HEK293 (cell line): ENCODE measurements at regions not wholly inside any gene's neighbourhood (a gene's known extent, or its start where the extent isn't known, plus 50 kb on each side); places are given as distances from the start of the nearest gene placed in this dataset.

Source experiments
- CTCF ChIA-PET: fragments of 350-600 bp; formaldehyde crosslinking; extraction: SDS; loops from one replicate; lab custom pipeline; 2021; ENCODE audit warnings: antibody characterized with exemption; lab: Yijun Ruan, JAX
- POLR2A ChIA-PET: fragments of 300-600 bp; formaldehyde crosslinking; extraction: SDS; loops from one replicate; lab custom pipeline; 2020; ENCODE audit warnings: antibody characterized with exemption, inconsistent platforms; lab: Yijun Ruan, JAX
- H3K27ac ChIP-seq: fragments of 200-500 bp; sonication (Bioruptor generic); 2 replicates; pipeline ENCODE4 v1.5.1; 2014; ENCODE audit warnings: low read depth, low read length, control low read depth, inconsistent platforms; ENCODE audit errors: extremely low read depth
- H3K36me3 ChIP-seq, 2 experiments: fragments of 200-500 bp in 1 of 2; sonication (Bioruptor generic) in 1 of 2; 1 replicate in 1 of 2; 2 replicates in 1 of 2; pipeline ENCODE4 v1.5.1; 2014 to 2017; ENCODE audit warnings: inconsistent platforms in 2 of 2, low read length in 2 of 2; ENCODE audit not compliant: control insufficient read depth in 2 of 2, insufficient read depth in 1 of 2
- H3K4me1 ChIP-seq: fragments of 200-500 bp; sonication (Bioruptor generic); 2 replicates; pipeline ENCODE4 v1.5.1; 2014; ENCODE audit warnings: mild to moderate bottlenecking, low read length, inconsistent platforms; ENCODE audit not compliant: control insufficient read depth, insufficient read depth
- H3K4me3 ChIP-seq: 2 replicates; pipeline ENCODE4 v1.5.1; 2011; ENCODE audit warnings: low read depth, mild to moderate bottlenecking, control low read depth, low read length, moderate library complexity
- H3K9me3 ChIP-seq: fragments of 200-500 bp; sonication (Bioruptor generic); 2 replicates; pipeline ENCODE4 v1.5.1; 2014; ENCODE audit warnings: low read depth, low read length, inconsistent platforms; ENCODE audit not compliant: control insufficient read depth, insufficient read depth
- HOXC10 ChIP-seq: sonication (generic); formaldehyde crosslinking; IDR thresholded peaks from 2 replicates; pipeline ENCODE4 v1.8.1; 2023; ENCODE audit warnings: mild to moderate bottlenecking, missing genetic modification reagents
- INSM2 ChIP-seq: fragments of 450-650 bp; formaldehyde crosslinking; IDR thresholded peaks from 2 replicates; pipeline ENCODE4 v1.5.1; 2016; ENCODE audit warnings: missing biosample characterization, missing genetic modification characterization
- MEIS1 ChIP-seq: sonication (generic); formaldehyde crosslinking; IDR thresholded peaks from 2 replicates; pipeline ENCODE4 v1.8.1; 2022; ENCODE audit warnings: missing genetic modification reagents, mild to moderate bottlenecking, borderline replicate concordance
- ZBTB6 ChIP-seq: fragments of 450-650 bp; formaldehyde crosslinking; IDR thresholded peaks from 2 replicates; pipeline ENCODE4 v1.5.1; 2017; ENCODE audit warnings: missing biosample characterization, missing genetic modification characterization
- ZNF112 ChIP-seq: fragments of 450-650 bp; formaldehyde crosslinking; IDR thresholded peaks from 2 replicates; pipeline ENCODE4 v1.5.0; 2017; ENCODE audit warnings: missing biosample characterization, missing genetic modification characterization
- ZNF132 ChIP-seq: fragments of 450-650 bp; formaldehyde crosslinking; IDR thresholded peaks from 2 replicates; pipeline ENCODE4 v1.5.1; 2017; ENCODE audit warnings: missing biosample characterization, missing genetic modification characterization, borderline replicate concordance
- ZNF214 ChIP-seq: fragments of 450-650 bp; formaldehyde crosslinking; IDR thresholded peaks from 2 replicates; pipeline ENCODE4 v1.5.1; 2017; ENCODE audit warnings: missing biosample characterization, mild to moderate bottlenecking, missing genetic modification characterization, borderline replicate concordance
- ZNF23 ChIP-seq: fragments of 450-650 bp; formaldehyde crosslinking; IDR thresholded peaks from 2 replicates; pipeline ENCODE4 v1.5.1; 2016; ENCODE audit warnings: missing biosample characterization, missing genetic modification characterization, borderline replicate concordance
- ZNF248 ChIP-seq: fragments of 450-650 bp; formaldehyde crosslinking; IDR thresholded peaks from 2 replicates; pipeline ENCODE4 v1.5.1; 2017; ENCODE audit warnings: missing biosample characterization, missing genetic modification characterization
- ZNF274 ChIP-seq, 2 experiments: fragments of 200-500 bp in 1 of 2; fragments of 450-650 bp in 1 of 2; sonication (Bioruptor generic) in 1 of 2; formaldehyde crosslinking in 1 of 2; IDR thresholded peaks; 2 replicates each; pipeline versions ENCODE4 v1.5.1 to v1.6.1; 2014 to 2016; ENCODE audit warnings: borderline replicate concordance in 1 of 2, inconsistent platforms in 1 of 2, low read length in 1 of 2, missing biosample characterization in 1 of 2, missing genetic modification characterization in 1 of 2
- ZNF341 ChIP-seq: fragments of 450-650 bp; formaldehyde crosslinking; IDR thresholded peaks from 2 replicates; pipeline ENCODE4; 2016; ENCODE audit warnings: low read depth, missing biosample characterization, missing genetic modification characterization
- ZNF37A ChIP-seq: fragments of 450-650 bp; IDR thresholded peaks from 2 replicates; pipeline ENCODE4 v1.5.1; 2018; ENCODE audit warnings: missing biosample characterization, missing genetic modification characterization
- ZNF658 ChIP-seq: fragments of 450-650 bp; formaldehyde crosslinking; IDR thresholded peaks from 2 replicates; pipeline ENCODE4; 2016; ENCODE audit warnings: missing biosample characterization, missing genetic modification characterization
- ZNF76 ChIP-seq: fragments of 450-650 bp; formaldehyde crosslinking; IDR thresholded peaks from 2 replicates; pipeline ENCODE4; 2016; ENCODE audit warnings: low read depth, missing biosample characterization, missing genetic modification characterization, borderline replicate concordance
- ZNF777 ChIP-seq: fragments of 450-650 bp; formaldehyde crosslinking; IDR thresholded peaks from 2 replicates; pipeline ENCODE4 v1.5.1; 2017; ENCODE audit warnings: missing biosample characterization, missing genetic modification characterization, borderline replicate concordance
- ZNF785 ChIP-seq: fragments of 450-650 bp; formaldehyde crosslinking; IDR thresholded peaks from 2 replicates; pipeline ENCODE4 v1.5.1; 2016; ENCODE audit warnings: missing biosample characterization, missing genetic modification characterization
- TF ChIP-seq, protein P1 (sequence below): fragments of 450-650 bp; IDR thresholded peaks from 2 replicates; pipeline ENCODE4 v1.5.1; 2018; ENCODE audit warnings: missing biosample characterization, missing genetic modification characterization

DNA sequence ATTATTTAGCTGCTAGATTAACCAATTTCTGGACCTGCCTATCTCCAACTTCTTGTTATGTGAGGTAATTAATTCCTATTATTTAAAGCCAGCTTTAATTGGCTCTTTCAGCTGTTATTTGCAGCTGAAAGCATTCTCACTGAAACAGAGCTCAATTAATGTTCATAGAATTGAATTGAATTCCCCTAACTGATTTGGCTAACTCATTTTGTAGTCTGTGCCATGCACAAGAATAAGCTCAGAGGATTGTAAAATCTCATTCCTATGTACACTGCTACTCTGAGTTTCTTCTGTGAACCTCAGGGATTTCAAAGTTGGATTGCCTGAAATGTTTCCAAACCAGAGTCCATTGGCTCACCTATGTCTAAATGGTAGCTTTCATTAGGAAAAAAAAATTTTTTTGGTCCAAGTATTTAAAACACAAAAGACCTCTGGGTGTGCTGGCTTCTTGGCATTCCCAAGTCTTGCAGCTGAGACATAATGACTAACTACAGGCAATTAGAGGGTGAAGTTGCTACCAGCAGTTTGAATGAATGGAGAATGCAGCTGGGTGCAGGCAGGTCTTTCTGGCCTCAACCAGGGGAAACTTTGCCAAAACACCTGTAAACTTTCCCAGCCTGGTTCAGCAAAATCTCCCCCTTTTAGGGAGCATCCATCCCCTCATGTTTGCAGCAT, 134.3 kb downstream of the EDEM1 start:
- CTCF ChIA-PET, result no interaction called here
- POLR2A ChIA-PET, result no interaction called here
- Histone ChIP-seq H3K27ac (no peak overlapping the region), H3K9me3 (no peaks in the 10 kb centered on the region), H3K4me1 (no peaks in the 10 kb centered on the region), H3K36me3 (no peaks in the 10 kb centered on the region), H3K4me3 (no peak overlapping the region)
- TF ChIP-seq ZNF76 (tag by site-specific recombination) (no peak), ZNF37A (tag by site-specific recombination) (no peak), ZNF341 (tag by site-specific recombination) (no peak), MEIS1 (CRISPR knock-in tag) (no peak), INSM2 (no peak), ZNF23 (tag by site-specific recombination) (no peak), ZNF112 (tag by site-specific recombination) (no peak), ZNF214 (tag by site-specific recombination) (no peak)
- TF ChIP-seq, protein P1, sequence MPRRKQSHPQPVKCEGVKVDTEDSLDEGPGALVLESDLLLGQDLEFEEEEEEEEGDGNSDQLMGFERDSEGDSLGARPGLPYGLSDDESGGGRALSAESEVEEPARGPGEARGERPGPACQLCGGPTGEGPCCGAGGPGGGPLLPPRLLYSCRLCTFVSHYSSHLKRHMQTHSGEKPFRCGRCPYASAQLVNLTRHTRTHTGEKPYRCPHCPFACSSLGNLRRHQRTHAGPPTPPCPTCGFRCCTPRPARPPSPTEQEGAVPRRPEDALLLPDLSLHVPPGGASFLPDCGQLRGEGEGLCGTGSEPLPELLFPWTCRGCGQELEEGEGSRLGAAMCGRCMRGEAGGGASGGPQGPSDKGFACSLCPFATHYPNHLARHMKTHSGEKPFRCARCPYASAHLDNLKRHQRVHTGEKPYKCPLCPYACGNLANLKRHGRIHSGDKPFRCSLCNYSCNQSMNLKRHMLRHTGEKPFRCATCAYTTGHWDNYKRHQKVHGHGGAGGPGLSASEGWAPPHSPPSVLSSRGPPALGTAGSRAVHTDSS (tag by site-specific recombination), result no peak

DNA sequence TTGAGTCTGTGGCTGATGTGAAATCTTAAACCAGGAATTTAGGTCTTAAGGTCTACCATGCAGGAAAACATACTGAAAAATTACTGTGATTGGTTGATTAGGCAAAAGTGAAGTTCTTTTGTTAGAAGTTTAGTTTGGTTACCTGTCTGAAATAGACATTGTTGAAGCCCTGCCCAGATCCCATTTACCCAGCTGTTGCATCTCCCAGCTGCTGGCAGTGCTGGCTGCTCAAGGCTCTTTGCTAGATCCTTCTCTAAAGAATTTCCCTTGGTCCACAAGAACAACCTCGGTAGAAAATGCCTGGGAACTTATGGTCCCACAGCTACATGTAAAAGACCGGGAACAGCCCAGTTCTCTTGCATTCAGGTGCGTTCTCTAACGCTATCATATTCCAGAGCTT, 137.3 kb downstream of the EDEM1 start:
- H3K36me3 ChIP-seq, result no peaks in the 10 kb centered on the region
- H3K4me1 ChIP-seq, result no peaks in the 10 kb centered on the region
- ChIA-PET POLR2A (no interaction called here), CTCF (no interaction called here)
- no peak overlapping the region for H3K4me3 ChIP-seq
- TF ChIP-seq ZBTB6 (tag by site-specific recombination) (no peak), ZNF777 (tag by site-specific recombination) (no peak), ZNF248 (tag by site-specific recombination) (no peak)
- H3K9me3 ChIP-seq, result no peaks in the 10 kb centered on the region
- H3K27ac ChIP-seq, result no peak overlapping the region

- TF ChIP-seq ZNF132 (tag by site-specific recombination), result no peak
- TF ChIP-seq ZNF37A (tag by site-specific recombination), result no peak
- TF ChIP-seq ZNF658 (tag by site-specific recombination), result no peak
- no peak for TF ChIP-seq ZNF785 (tag by site-specific recombination)
- no peak for TF ChIP-seq ZNF274 (IDR thresholded peaks at IDR 0.05; ENCODE audit: low read length)
- no peak for TF ChIP-seq ZNF274 (tag by site-specific recombination; IDR thresholded peaks at IDR 0.05; ENCODE audit: borderline replicate concordance)
- no peak for TF ChIP-seq HOXC10 (CRISPR knock-in tag)
- no peaks in the 10 kb centered on the region for H3K4me1 ChIP-seq
- H3K36me3 ChIP-seq, result no peaks in the 10 kb centered on the region
- H3K9me3 ChIP-seq, result no peaks in the 10 kb centered on the region
- CTCF ChIA-PET, result no interaction called here
- H3K4me3 ChIP-seq, result no peak overlapping the region
- H3K27ac ChIP-seq, result no peak overlapping the region
- POLR2A ChIA-PET, result no interaction called here
Observed at GRCh38 chr3:5330152-5330810, 142.8 kb downstream of the EDEM1 start.
